NCI-H82 treated with DMSO at 0.1 percent for 48 hours (cell line): ENCODE measurements at regions not wholly inside any gene's neighbourhood (a gene's known extent, or its start where the extent isn't known, plus 50 kb on each side); places are given as distances from the start of the nearest gene placed in this dataset.
"Not testable (repeated sequence)": the region's sequence is repeated elsewhere in the genome, so short reads cannot be mapped to it uniquely, and the experiment has no call there.

Source experiments
- DNase-seq: peaks from one replicate; lab custom pipeline; 2025; ENCODE audit not compliant: unreplicated experiment; lab: John Stamatoyannopoulos, UW

GRCh38 chr14:49250109-49250508 is 336.1 kb downstream of the RPS29 start:
- DNase-seq, result no peak

GRCh38 chr14:49249022-49249421 is 337.2 kb downstream of the RPS29 start:
- no peak for DNase-seq

- DNase-seq, result not testable (repeated sequence)
Observed at GRCh38 chr14:49243777-49244176, 342.4 kb downstream of the RPS29 start.

GRCh38 chr14:49240383-49240782 is 345.8 kb downstream of the RPS29 start:
- no peak for DNase-seq

GRCh38 chr14:49228552-49228951 is 357.6 kb downstream of the RPS29 start:
- no peak for DNase-seq

- DNase-seq, result no peak
Observed at GRCh38 chr14:49221316-49221715, 364.9 kb downstream of the RPS29 start.

GRCh38 chr14:49220492-49220891 is 365.7 kb downstream of the RPS29 start:
- no peak for DNase-seq

- no peak for DNase-seq
Observed at GRCh38 chr14:49218436-49219092, 367.6 kb downstream of the RPS29 start.

GRCh38 chr14:49212721-49213120 is 373.5 kb downstream of the RPS29 start:
- DNase-seq, result no peak

GRCh38 chr14:49209416-49209815 is 376.8 kb downstream of the RPS29 start:
- DNase-seq, result no peak

GRCh38 chr14:49206828-49207227 is 379.4 kb downstream of the RPS29 start:
- no peak for DNase-seq

GRCh38 chr14:49203676-49204075 is 382.5 kb downstream of the RPS29 start:
- DNase-seq, result no peak

GRCh38 chr14:49199159-49199558 is 387.0 kb downstream of the RPS29 start:
- DNase-seq, result no peak

- no peak for DNase-seq
Observed at GRCh38 chr14:49196327-49196726, 389.9 kb downstream of the RPS29 start.

- no peak for DNase-seq
Observed at GRCh38 chr14:49194067-49194466, 392.1 kb downstream of the RPS29 start.

GRCh38 chr14:49193332-49194065 is 392.7 kb downstream of the RPS29 start:
- DNase-seq, result peak; percentile 27

GRCh38 chr14:49191380-49191779 is 394.8 kb downstream of the RPS29 start:
- no peak for DNase-seq

- no peak for DNase-seq
Observed at GRCh38 chr14:49189375-49189774, 396.8 kb downstream of the RPS29 start.

- DNase-seq, result no peak
Observed at GRCh38 chr14:49187799-49188198, 398.4 kb downstream of the RPS29 start.

- peak; percentile 41 for DNase-seq
Observed at GRCh38 chr14:49173765-49174373, 412.3 kb downstream of the RPS29 start.

- DNase-seq, result no peak
Observed at GRCh38 chr14:49164074-49164473, 422.1 kb downstream of the RPS29 start.

- DNase-seq, result no peak
Observed at GRCh38 chr14:49160983-49161382, 425.2 kb downstream of the RPS29 start.
